ENCODE measurements at regions not wholly inside any gene's neighbourhood (a gene's known extent, or its start where the extent isn't known, plus 50 kb on each side); places are given as distances from the start of the nearest gene placed in this dataset.
"Not testable (repeated sequence)": the region's sequence is repeated elsewhere in the genome, so short reads cannot be mapped to it uniquely, and the experiment has no call there.

GRCh38 chr4:151854731-151855130 is 93.9 kb upstream of the GATB start:
- no peak for DNase-seq (ENCODE audit: low spot score)
- Histone ChIP-seq H3K4me3 (no peak overlapping the region), H3K9me3 (no peaks in the 10 kb centered on the region), H3K27ac (no peak overlapping the region), H3K4me1 (replicated peaks) (no peaks in the 10 kb centered on the region), H3K36me3 (no peaks in the 10 kb centered on the region), H3K27me3 (replicated peaks; ENCODE audit: insufficient read depth) (no peaks in the 10 kb centered on the region)
- intact Hi-C loops (cut with DNase I), result no loop called here
- TF ChIP-seq CTCF (IDR thresholded peaks at IDR 0.05) (no peak), POLR2A (IDR thresholded peaks at IDR 0.05) (no peak), POLR2AphosphoS5 (IDR thresholded peaks at IDR 0.05) (no peak)
- WGBS, result 39% methylated on average over 1 of the region's 1 CpG

GRCh38 chr4:151853034-151853433 is 92.2 kb upstream of the GATB start:
- no peak for DNase-seq (ENCODE audit: low spot score)
- intact Hi-C loops (cut with DNase I), result no loop called here
- Histone ChIP-seq H3K4me1 (replicated peaks) (no peaks in the 10 kb centered on the region), H3K9me3 (no peaks in the 10 kb centered on the region), H3K27ac (no peak overlapping the region), H3K36me3 (no peaks in the 10 kb centered on the region), H3K27me3 (replicated peaks; ENCODE audit: insufficient read depth) (no peaks in the 10 kb centered on the region), H3K4me3 (no peak overlapping the region)
- no peak for TF ChIP-seq POLR2A (IDR thresholded peaks at IDR 0.05)
- no peak for TF ChIP-seq CTCF (IDR thresholded peaks at IDR 0.05)
- TF ChIP-seq POLR2AphosphoS5 (IDR thresholded peaks at IDR 0.05), result no peak
- 62% methylated on average over 4 of the region's 4 CpGs for WGBS

- intact Hi-C loops (cut with DNase I), result no loop called here
- no peak overlapping the region for H3K27ac ChIP-seq
- no peaks in the 10 kb centered on the region for H3K4me1 ChIP-seq (replicated peaks)
- H3K36me3 ChIP-seq, result no peaks in the 10 kb centered on the region
- no peak for TF ChIP-seq POLR2A (IDR thresholded peaks at IDR 0.05)
- 31% methylated on average over 2 of the region's 2 CpGs for WGBS
- no peak overlapping the region for H3K4me3 ChIP-seq
- no peak for DNase-seq (ENCODE audit: low spot score)
- no peaks in the 10 kb centered on the region for H3K9me3 ChIP-seq
- no peaks in the 10 kb centered on the region for H3K27me3 ChIP-seq (replicated peaks; ENCODE audit: insufficient read depth)
These were observed 91.4 kb upstream of the GATB start for GRCh38 chr4:151852202-151852601.

- 87% methylated on average over 2 of the region's 2 CpGs for WGBS
- H3K27ac ChIP-seq, result no peak overlapping the region
- no peak overlapping the region for H3K4me3 ChIP-seq
- H3K27me3 ChIP-seq (replicated peaks; ENCODE audit: insufficient read depth), result no peaks in the 10 kb centered on the region
- H3K9me3 ChIP-seq, result no peaks in the 10 kb centered on the region
- no peaks in the 10 kb centered on the region for H3K4me1 ChIP-seq (replicated peaks)
- no peak for DNase-seq (ENCODE audit: low spot score)
- intact Hi-C loops (cut with DNase I), result no loop called here
- TF ChIP-seq POLR2AphosphoS5 (IDR thresholded peaks at IDR 0.05) (no peak), POLR2A (IDR thresholded peaks at IDR 0.05) (no peak), CTCF (IDR thresholded peaks at IDR 0.05) (no peak)
- no peaks in the 10 kb centered on the region for H3K36me3 ChIP-seq
These were observed 90.5 kb upstream of the GATB start for GRCh38 chr4:151851354-151851753.

- 44% methylated on average over 2 of the region's 2 CpGs for whole genome bisulfite sequencing
- no peaks in the 10 kb centered on the region for H3K4me1 ChIP-seq (replicated peaks)
- H3K27ac ChIP-seq, result no peak overlapping the region
- no peaks in the 10 kb centered on the region for H3K9me3 ChIP-seq
- TF ChIP-seq POLR2AphosphoS5 (IDR thresholded peaks at IDR 0.05), result no peak
- TF ChIP-seq CTCF (IDR thresholded peaks at IDR 0.05), result no peak
- no peak for TF ChIP-seq POLR2A (IDR thresholded peaks at IDR 0.05)
- intact Hi-C loops (cut with DNase I), result no loop called here
- H3K36me3 ChIP-seq, result no peaks in the 10 kb centered on the region
- no peak overlapping the region for H3K4me3 ChIP-seq
- DNase-seq (ENCODE audit: low spot score), result no peak
- H3K27me3 ChIP-seq (replicated peaks; ENCODE audit: insufficient read depth), result no peaks in the 10 kb centered on the region
These were observed 90.0 kb upstream of the GATB start for GRCh38 chr4:151850791-151851213.

- DNase-seq (ENCODE audit: low spot score); H3K27ac ChIP-seq; intact Hi-C loops (cut with DNase I); H3K36me3 ChIP-seq; H3K9me3 ChIP-seq; H3K4me3 ChIP-seq; H3K4me1 ChIP-seq (replicated peaks); H3K27me3 ChIP-seq (replicated peaks; ENCODE audit: insufficient read depth): not testable (repeated sequence)
- 94% methylated on average over 3 of the region's 3 CpGs for WGBS
These were observed 84.7 kb upstream of the GATB start for GRCh38 chr4:151845551-151845950.
